Fibroblast of lung (primary cell): ENCODE measurements at regions not wholly inside any gene's neighbourhood (a gene's known extent, or its start where the extent isn't known, plus 50 kb on each side); places are given as distances from the start of the nearest gene placed in this dataset.

ENCODE experiments used
- EZH2 ChIP-seq: IDR thresholded peaks from 2 replicates; pipeline ENCODE4 v1.5.1; 2012; ENCODE audit warnings: low read length, control low read depth, mild to moderate bottlenecking; ENCODE audit errors: missing control alignments
- TF ChIP-seq, protein P1 (sequence below), 2 donors: IDR thresholded peaks in 1 of 2; conservative IDR thresholded peaks in 1 of 2; 1 replicate in 1 of 2; 2 replicates in 1 of 2; pipeline ENCODE4 v1.5.1; 2011 to 2012; ENCODE audit warnings: low read length in 2 of 2, control low read depth in 1 of 2, inconsistent platforms in 1 of 2, low read depth in 1 of 2, mild to moderate bottlenecking in 1 of 2

DNA sequence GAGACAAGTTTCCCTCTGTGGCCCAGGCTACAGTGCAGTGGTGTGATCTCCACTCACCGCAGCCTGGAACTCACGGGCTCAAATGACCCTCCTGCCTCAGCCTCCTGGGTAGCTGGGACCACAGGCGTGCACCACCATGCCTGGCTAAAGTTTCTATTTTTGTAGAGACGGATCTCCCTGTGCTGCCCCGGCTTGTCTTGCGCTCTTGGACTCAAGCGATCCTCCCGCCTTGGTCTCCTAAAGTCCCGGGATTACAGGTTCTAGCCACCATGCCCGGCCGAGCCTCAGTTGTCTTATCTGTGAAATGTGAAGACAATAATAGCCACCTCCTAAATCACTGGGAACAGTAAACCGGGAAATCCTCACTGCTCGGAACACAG is 88.1 kb downstream of the FOXL3 start:
- TF ChIP-seq, protein P1, sequence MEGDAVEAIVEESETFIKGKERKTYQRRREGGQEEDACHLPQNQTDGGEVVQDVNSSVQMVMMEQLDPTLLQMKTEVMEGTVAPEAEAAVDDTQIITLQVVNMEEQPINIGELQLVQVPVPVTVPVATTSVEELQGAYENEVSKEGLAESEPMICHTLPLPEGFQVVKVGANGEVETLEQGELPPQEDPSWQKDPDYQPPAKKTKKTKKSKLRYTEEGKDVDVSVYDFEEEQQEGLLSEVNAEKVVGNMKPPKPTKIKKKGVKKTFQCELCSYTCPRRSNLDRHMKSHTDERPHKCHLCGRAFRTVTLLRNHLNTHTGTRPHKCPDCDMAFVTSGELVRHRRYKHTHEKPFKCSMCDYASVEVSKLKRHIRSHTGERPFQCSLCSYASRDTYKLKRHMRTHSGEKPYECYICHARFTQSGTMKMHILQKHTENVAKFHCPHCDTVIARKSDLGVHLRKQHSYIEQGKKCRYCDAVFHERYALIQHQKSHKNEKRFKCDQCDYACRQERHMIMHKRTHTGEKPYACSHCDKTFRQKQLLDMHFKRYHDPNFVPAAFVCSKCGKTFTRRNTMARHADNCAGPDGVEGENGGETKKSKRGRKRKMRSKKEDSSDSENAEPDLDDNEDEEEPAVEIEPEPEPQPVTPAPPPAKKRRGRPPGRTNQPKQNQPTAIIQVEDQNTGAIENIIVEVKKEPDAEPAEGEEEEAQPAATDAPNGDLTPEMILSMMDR (conservative IDR thresholded peaks at IDR 0.05 in 1 of 2, IDR thresholded peaks at IDR 0.05 in 1 of 2; ENCODE audit: low read depth in 1 of 2, low read length in 2 of 2), result no peak
- TF ChIP-seq EZH2, result no peak
